ENCODE measurements at regions not wholly inside any gene's neighbourhood (a gene's known extent, or its start where the extent isn't known, plus 50 kb on each side); places are given as distances from the start of the nearest gene placed in this dataset.

GRCh38 chr9:89850153-89850552, 245.3 kb downstream of the GADD45G start:
- TF ChIP-seq SUZ12 (IDR thresholded peaks at IDR 0.05; ENCODE audit: extremely low read depth, insufficient read depth, insufficient read length), result no peak
- no peak for TF ChIP-seq ZNF274 (IDR thresholded peaks at IDR 0.05; ENCODE audit: low read depth, low read length)
